ENCODE measurements at regions not wholly inside any gene's neighbourhood (a gene's known extent, or its start where the extent isn't known, plus 50 kb on each side); places are given as distances from the start of the nearest gene placed in this dataset.

DNA sequence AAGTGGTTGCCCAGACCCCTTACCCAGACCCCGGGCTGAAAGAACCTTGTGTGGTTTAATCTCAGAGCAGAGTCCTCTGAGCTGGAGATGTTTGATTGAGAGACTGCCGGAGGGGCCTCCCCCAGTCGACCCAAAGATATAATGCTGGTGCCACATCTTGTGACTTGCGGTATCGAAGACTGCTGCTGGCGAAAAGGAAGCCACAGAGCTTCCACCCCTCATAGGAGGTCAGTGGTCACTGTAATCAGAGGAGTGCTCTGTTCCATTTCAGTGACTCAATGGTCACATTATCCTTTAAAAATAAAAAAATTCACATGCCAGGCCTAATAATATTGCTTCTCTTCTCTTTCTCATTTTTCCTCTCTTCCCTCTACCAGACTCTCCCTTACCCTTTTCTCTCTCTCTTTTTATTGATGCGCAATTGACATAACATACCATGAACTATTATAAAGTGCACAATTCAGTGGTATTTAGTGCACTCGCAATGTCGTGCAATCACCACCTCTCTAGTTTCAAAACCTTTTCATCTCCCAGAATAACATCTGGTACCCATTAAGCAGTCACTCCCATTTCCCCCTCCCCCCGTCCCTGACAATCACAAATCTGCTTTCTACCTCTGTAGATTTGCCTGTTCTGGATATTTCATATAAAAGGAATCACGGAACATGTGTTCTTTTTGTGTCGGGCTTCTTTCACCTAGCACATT lies 52.6 kb upstream of the LYST start:
- WGBS, 5 donors = 74 to 81% (median 80%) methylated on average over 12 of the region's 12 CpGs
- peaks cover 15 to 69% (median 33%) of the 10 kb centered on the region in 6 donors for H3K4me1 ChIP-seq
- no peaks in the 10 kb centered on the region for H3K9me3 ChIP-seq
- H3K36me3 ChIP-seq = no peaks in the 10 kb centered on the region
- H3K27me3 ChIP-seq (replicated peaks in 1 of 7) = no peaks in the 10 kb centered on the region
- H3K4me3 ChIP-seq = no peak overlapping the region
- H3K27ac ChIP-seq = peak overlapping the region in 3 of 8 donors; percentile 15 to 49 (median 28)
- DNase-seq = no peak
- TF ChIP-seq, protein P1, sequence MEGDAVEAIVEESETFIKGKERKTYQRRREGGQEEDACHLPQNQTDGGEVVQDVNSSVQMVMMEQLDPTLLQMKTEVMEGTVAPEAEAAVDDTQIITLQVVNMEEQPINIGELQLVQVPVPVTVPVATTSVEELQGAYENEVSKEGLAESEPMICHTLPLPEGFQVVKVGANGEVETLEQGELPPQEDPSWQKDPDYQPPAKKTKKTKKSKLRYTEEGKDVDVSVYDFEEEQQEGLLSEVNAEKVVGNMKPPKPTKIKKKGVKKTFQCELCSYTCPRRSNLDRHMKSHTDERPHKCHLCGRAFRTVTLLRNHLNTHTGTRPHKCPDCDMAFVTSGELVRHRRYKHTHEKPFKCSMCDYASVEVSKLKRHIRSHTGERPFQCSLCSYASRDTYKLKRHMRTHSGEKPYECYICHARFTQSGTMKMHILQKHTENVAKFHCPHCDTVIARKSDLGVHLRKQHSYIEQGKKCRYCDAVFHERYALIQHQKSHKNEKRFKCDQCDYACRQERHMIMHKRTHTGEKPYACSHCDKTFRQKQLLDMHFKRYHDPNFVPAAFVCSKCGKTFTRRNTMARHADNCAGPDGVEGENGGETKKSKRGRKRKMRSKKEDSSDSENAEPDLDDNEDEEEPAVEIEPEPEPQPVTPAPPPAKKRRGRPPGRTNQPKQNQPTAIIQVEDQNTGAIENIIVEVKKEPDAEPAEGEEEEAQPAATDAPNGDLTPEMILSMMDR (IDR thresholded peaks at IDR 0.05 in 8 of 11, conservative IDR thresholded peaks at IDR 0.05 in 3 of 11) = no peak
- TF ChIP-seq POLR2A (IDR thresholded peaks at IDR 0.05) = no peak
- no peak for TF ChIP-seq POLR2AphosphoS5 (IDR thresholded peaks at IDR 0.05)
- intact Hi-C loops (cut with DNase I; ENCODE audit: low total_unique reads) = no loop called here

DNA sequence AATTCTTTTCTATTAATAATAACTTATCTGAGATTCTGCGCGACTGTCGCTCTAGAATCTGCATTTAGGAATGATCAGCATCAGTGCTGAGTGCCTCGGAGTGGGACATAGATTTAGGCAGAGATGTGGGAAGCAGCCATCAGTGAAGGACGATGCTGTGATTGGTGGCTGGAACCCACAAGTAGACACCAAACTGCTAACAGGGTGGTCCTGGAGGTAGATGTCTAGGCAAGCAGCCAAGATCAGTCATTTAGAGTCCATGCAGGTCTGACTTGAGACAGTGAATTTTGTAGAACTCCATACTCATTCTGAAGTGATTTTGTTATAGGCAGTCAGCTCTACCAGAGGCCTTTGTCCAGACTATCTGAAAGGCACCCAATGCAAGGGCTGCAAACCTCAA lies 51.8 kb upstream of the LYST start:
- Histone ChIP-seq H3K27ac (peak overlapping the region in 3 of 8 donors; percentile 5 to 49 (median 10)), H3K27me3 (replicated peaks in 1 of 7) (no peaks in the 10 kb centered on the region), H3K36me3 (no peaks in the 10 kb centered on the region), H3K4me1 (peaks cover 7 to 61% (median 26%) of the 10 kb centered on the region in 6 donors), H3K9me3 (no peaks in the 10 kb centered on the region), H3K4me3 (no peak overlapping the region)
- DNase-seq = no peak
- 76 to 97% (median 85%) methylated on average over 5 of the region's 5 CpGs for WGBS, 5 donors
- intact Hi-C loops (cut with DNase I; ENCODE audit: low total_unique reads) = no loop called here
- TF ChIP-seq POLR2AphosphoS5 (IDR thresholded peaks at IDR 0.05) = no peak

DNA sequence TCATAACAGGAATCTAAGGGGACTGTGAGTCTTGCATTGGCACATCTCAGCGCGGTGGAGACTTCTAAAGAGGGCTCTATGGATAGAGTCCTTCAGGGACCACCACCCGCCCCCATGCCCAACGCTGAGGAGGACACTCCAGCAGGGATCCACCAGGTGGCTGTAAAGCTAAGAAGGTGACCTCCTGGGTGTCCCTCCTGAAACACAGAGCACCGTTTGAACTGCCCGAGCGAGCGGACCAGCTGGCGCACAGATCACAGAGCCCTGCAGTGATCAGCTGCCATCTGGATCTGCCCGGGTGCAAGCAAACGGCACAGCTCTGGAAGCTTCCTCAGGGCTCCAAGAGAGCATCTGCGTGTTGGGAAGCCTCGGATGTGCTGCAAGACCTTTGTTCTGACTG lies 51.3 kb upstream of the LYST start:
- Histone ChIP-seq H3K4me3 (no peak overlapping the region), H3K27ac (peak overlapping the region in 7 of 8 donors; percentile 55 to 82 (median 66)), H3K9me3 (no peaks in the 10 kb centered on the region), H3K4me1 (peaks cover 7 to 56% (median 23%) of the 10 kb centered on the region in 6 donors), H3K36me3 (no peaks in the 10 kb centered on the region), H3K27me3 (replicated peaks in 1 of 7) (no peaks in the 10 kb centered on the region)
- TF ChIP-seq POLR2AphosphoS5 (IDR thresholded peaks at IDR 0.05) (no peak), POLR2A (IDR thresholded peaks at IDR 0.05) (no peak)
- TF ChIP-seq, protein P1 (IDR thresholded peaks at IDR 0.05 in 8 of 11, conservative IDR thresholded peaks at IDR 0.05 in 3 of 11) = no peak
- no peak for DNase-seq
- intact Hi-C loops (cut with DNase I; ENCODE audit: low total_unique reads) = no loop called here
- WGBS, 5 donors = 89 to 92% (median 91%) methylated on average over 12 to 13 of the region's 13 CpGs

DNA sequence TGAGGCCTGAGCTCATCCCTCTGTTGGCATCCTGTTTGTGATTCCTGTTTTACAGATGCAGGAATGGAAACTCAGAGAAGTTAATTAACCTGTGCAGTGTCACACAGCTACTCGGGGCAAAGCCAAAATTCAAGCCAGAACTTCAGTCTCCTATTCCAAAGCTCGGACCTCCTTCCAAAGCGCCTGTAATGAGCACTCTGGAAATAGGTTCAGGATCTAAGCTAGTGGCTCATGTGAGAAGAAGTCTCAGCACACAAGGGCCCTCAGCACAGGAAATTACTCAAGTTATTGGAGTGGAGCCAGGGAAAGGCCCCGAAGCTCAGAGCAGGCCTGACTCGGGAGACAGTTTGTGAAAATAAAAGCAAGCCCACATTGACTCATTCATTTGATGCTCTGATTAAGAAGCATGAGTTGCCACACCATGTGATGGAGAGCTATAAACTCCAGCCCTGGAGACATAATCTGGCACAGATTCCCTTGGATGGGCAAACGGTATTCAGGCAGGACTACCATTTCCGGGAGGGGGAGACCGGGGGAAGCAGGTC lies 50.6 kb upstream of the LYST start:
- TF ChIP-seq POLR2AphosphoS5 (IDR thresholded peaks at IDR 0.05) (peak in 1 of 3 donors; percentile 83), POLR2A (IDR thresholded peaks at IDR 0.05) (no peak)
- DNase-seq = no peak
- no peaks in the 10 kb centered on the region for H3K27me3 ChIP-seq (replicated peaks in 1 of 7)
- H3K27ac ChIP-seq = peak overlapping the region in 7 of 8 donors; percentile 55 to 82 (median 66)
- no peaks in the 10 kb centered on the region for H3K9me3 ChIP-seq
- no peak overlapping the region for H3K4me3 ChIP-seq
- 12 to 23% (median 19%) methylated on average over 8 of the region's 8 CpGs for WGBS, 5 donors
- H3K4me1 ChIP-seq = peaks cover 7 to 52% (median 23%) of the 10 kb centered on the region in 6 donors
- no peaks in the 10 kb centered on the region for H3K36me3 ChIP-seq
- intact Hi-C loops (cut with DNase I; ENCODE audit: low total_unique reads) = no loop called here

Measured in spleen (tissue), 11 donors.